ENCODE measurements at regions not wholly inside any gene's neighbourhood (a gene's known extent, or its start where the extent isn't known, plus 50 kb on each side); places are given as distances from the start of the nearest gene placed in this dataset.

GRCh38 chr11:87966694-87967093 lies 208.5 kb downstream of the RAB38 start:
- no peaks in the 10 kb centered on the region for H3K9me3 Mint-ChIP-seq
- H3K9me3 ChIP-seq: no peaks in the 10 kb centered on the region
- H3K27ac Mint-ChIP-seq: no peak overlapping the region
- no CpG with 5 or more reads among the region's 1 CpG for WGBS (ENCODE audit: insufficient coverage)
- ChIA-PET CTCF (no interaction called here), POLR2A (no interaction called here)
- H3K36me3 ChIP-seq (ENCODE audit: control insufficient read depth in 2 of 2, extremely low read depth in 1 of 2, insufficient read depth in 1 of 2, low read length in 1 of 2): no peaks in the 10 kb centered on the region
- no peak overlapping the region for H3K27ac ChIP-seq (ENCODE audit: low read length)
- no peaks in the 10 kb centered on the region for H3K4me1 ChIP-seq (ENCODE audit: control insufficient read depth in 1 of 2, extremely low read depth in 1 of 2, insufficient read depth in 2 of 2, low read length in 2 of 2)
- ATAC-seq (replicated peaks in 1 of 4) (no peak), DNase-seq (no peak)
- no peaks in the 10 kb centered on the region for H3K27me3 ChIP-seq (replicated peaks in 1 of 2; ENCODE audit: control insufficient read depth in 2 of 2, extremely low read depth in 1 of 2, insufficient read depth in 2 of 2, low read length in 1 of 2)
- no peak overlapping the region for H3K4me3 Mint-ChIP-seq
- no peaks in the 10 kb centered on the region for H3K4me1 Mint-ChIP-seq
- peaks cover 7 to 9% of the 10 kb centered on the region in 2 donors for H3K27me3 Mint-ChIP-seq
- no peak overlapping the region for H3K4me3 ChIP-seq (ENCODE audit: control insufficient read depth in 1 of 2, extremely low read depth in 1 of 2, low read length in 1 of 2)
- no peaks in the 10 kb centered on the region for H3K36me3 Mint-ChIP-seq

- no peak for DNase-seq
- ATAC-seq (replicated peaks in 1 of 4): no peak
- Mint-ChIP-seq H3K4me1 (no peaks in the 10 kb centered on the region), H3K9me3 (no peaks in the 10 kb centered on the region), H3K36me3 (no peaks in the 10 kb centered on the region), H3K4me3 (no peak overlapping the region), H3K27ac (no peak overlapping the region), H3K27me3 (peaks cover 6 to 7% of the 10 kb centered on the region in 2 donors)
- Histone ChIP-seq H3K9me3 (no peaks in the 10 kb centered on the region), H3K27me3 (replicated peaks in 1 of 2; ENCODE audit: control insufficient read depth in 2 of 2, extremely low read depth in 1 of 2, insufficient read depth in 2 of 2, low read length in 1 of 2) (no peaks in the 10 kb centered on the region), H3K4me1 (ENCODE audit: control insufficient read depth in 1 of 2, extremely low read depth in 1 of 2, insufficient read depth in 2 of 2, low read length in 2 of 2) (no peaks in the 10 kb centered on the region), H3K4me3 (ENCODE audit: control insufficient read depth in 1 of 2, extremely low read depth in 1 of 2, low read length in 1 of 2) (no peak overlapping the region), H3K36me3 (ENCODE audit: control insufficient read depth in 2 of 2, extremely low read depth in 1 of 2, insufficient read depth in 1 of 2, low read length in 1 of 2) (no peaks in the 10 kb centered on the region), H3K27ac (ENCODE audit: low read length) (no peak overlapping the region)
- ChIA-PET CTCF (no interaction called here), POLR2A (no interaction called here)
These were observed 209.0 kb downstream of the RAB38 start for GRCh38 chr11:87966216-87966615.

GRCh38 chr11:87961606-87962005 lies 213.6 kb downstream of the RAB38 start:
- Histone ChIP-seq H3K27ac (ENCODE audit: low read length) (no peak overlapping the region), H3K27me3 (replicated peaks in 1 of 2; ENCODE audit: control insufficient read depth in 2 of 2, extremely low read depth in 1 of 2, insufficient read depth in 2 of 2, low read length in 1 of 2) (no peaks in the 10 kb centered on the region), H3K4me3 (ENCODE audit: control insufficient read depth in 1 of 2, extremely low read depth in 1 of 2, low read length in 1 of 2) (no peak overlapping the region), H3K4me1 (ENCODE audit: control insufficient read depth in 1 of 2, extremely low read depth in 1 of 2, insufficient read depth in 2 of 2, low read length in 2 of 2) (no peaks in the 10 kb centered on the region), H3K9me3 (no peaks in the 10 kb centered on the region), H3K36me3 (ENCODE audit: control insufficient read depth in 2 of 2, extremely low read depth in 1 of 2, insufficient read depth in 1 of 2, low read length in 1 of 2) (no peaks in the 10 kb centered on the region)
- Mint-ChIP-seq H3K9me3 (no peaks in the 10 kb centered on the region), H3K27ac (no peak overlapping the region), H3K36me3 (no peaks in the 10 kb centered on the region), H3K4me3 (no peak overlapping the region), H3K27me3 (peaks cover 1 to 4% of the 10 kb centered on the region in 2 donors), H3K4me1 (no peaks in the 10 kb centered on the region)
- no peak for DNase-seq
- WGBS (ENCODE audit: insufficient coverage): no CpG with 5 or more reads among the region's 1 CpG
- ChIA-PET CTCF (no interaction called here), POLR2A (interaction anchor here in 1 of 2 donors (0.6 kb wide), 1 partner anchor 313 kb away, joined by 4 read pairs; no protein-coding TSS in a partner anchor)
- ATAC-seq (replicated peaks in 1 of 4): no peak

- POLR2A ChIA-PET: no interaction called here
- Mint-ChIP-seq H3K36me3 (no peaks in the 10 kb centered on the region), H3K27me3 (peaks cover 1 to 5% of the 10 kb centered on the region in 2 donors), H3K4me3 (no peak overlapping the region), H3K27ac (no peak overlapping the region), H3K4me1 (no peaks in the 10 kb centered on the region), H3K9me3 (no peaks in the 10 kb centered on the region)
- H3K4me3 ChIP-seq (ENCODE audit: control insufficient read depth in 1 of 2, extremely low read depth in 1 of 2, low read length in 1 of 2): no peak overlapping the region
- no peaks in the 10 kb centered on the region for H3K9me3 ChIP-seq
- DNase-seq: no peak
- CTCF ChIA-PET: no interaction called here
- no peaks in the 10 kb centered on the region for H3K36me3 ChIP-seq (ENCODE audit: control insufficient read depth in 2 of 2, extremely low read depth in 1 of 2, insufficient read depth in 1 of 2, low read length in 1 of 2)
- no CpG with 5 or more reads among the region's 4 CpGs for WGBS (ENCODE audit: insufficient coverage)
- no peak overlapping the region for H3K27ac ChIP-seq (ENCODE audit: low read length)
- no peaks in the 10 kb centered on the region for H3K27me3 ChIP-seq (replicated peaks in 1 of 2; ENCODE audit: control insufficient read depth in 2 of 2, extremely low read depth in 1 of 2, insufficient read depth in 2 of 2, low read length in 1 of 2)
- ATAC-seq (replicated peaks in 1 of 4): no peak
- no peaks in the 10 kb centered on the region for H3K4me1 ChIP-seq (ENCODE audit: control insufficient read depth in 1 of 2, extremely low read depth in 1 of 2, insufficient read depth in 2 of 2, low read length in 2 of 2)
These were observed 217.3 kb downstream of the RAB38 start for GRCh38 chr11:87957961-87958360.

- no peak overlapping the region for H3K4me3 Mint-ChIP-seq
- no peak overlapping the region for H3K27ac Mint-ChIP-seq
- no peak overlapping the region for H3K4me3 ChIP-seq (ENCODE audit: control insufficient read depth in 1 of 2, extremely low read depth in 1 of 2, low read length in 1 of 2)
- ChIA-PET POLR2A (no interaction called here), CTCF (no interaction called here)
- no peaks in the 10 kb centered on the region for H3K4me1 ChIP-seq (ENCODE audit: control insufficient read depth in 1 of 2, extremely low read depth in 1 of 2, insufficient read depth in 2 of 2, low read length in 2 of 2)
- ATAC-seq (replicated peaks in 1 of 4) (no peak), DNase-seq (no peak)
- H3K27ac ChIP-seq (ENCODE audit: low read length): no peak overlapping the region
- no peaks in the 10 kb centered on the region for H3K4me1 Mint-ChIP-seq
- H3K36me3 ChIP-seq (ENCODE audit: control insufficient read depth in 2 of 2, extremely low read depth in 1 of 2, insufficient read depth in 1 of 2, low read length in 1 of 2): no peaks in the 10 kb centered on the region
- peaks cover 0 to 10% of the 10 kb centered on the region in 2 donors for H3K27me3 Mint-ChIP-seq
- H3K27me3 ChIP-seq (replicated peaks in 1 of 2; ENCODE audit: control insufficient read depth in 2 of 2, extremely low read depth in 1 of 2, insufficient read depth in 2 of 2, low read length in 1 of 2): no peaks in the 10 kb centered on the region
- H3K36me3 Mint-ChIP-seq: no peaks in the 10 kb centered on the region
- no peaks in the 10 kb centered on the region for H3K9me3 ChIP-seq
- H3K9me3 Mint-ChIP-seq: peaks cover 0 to 2% (median 0%) of the 10 kb centered on the region in 3 donors
- WGBS (ENCODE audit: insufficient coverage): no CpG with 5 or more reads among the region's 4 CpGs
These were observed 220.8 kb downstream of the RAB38 start for GRCh38 chr11:87954476-87954875.

GRCh38 chr11:87942786-87943185 lies 232.5 kb downstream of the RAB38 start:
- DNase-seq: no peak
- no peak overlapping the region for H3K27ac ChIP-seq (ENCODE audit: low read length)

GRCh38 chr11:87934182-87934581 lies 241.1 kb downstream of the RAB38 start:
- H3K4me3 Mint-ChIP-seq: no peak overlapping the region
- no peak overlapping the region for H3K4me3 ChIP-seq (ENCODE audit: control insufficient read depth in 1 of 2, extremely low read depth in 1 of 2, low read length in 1 of 2)
- no peak overlapping the region for H3K27ac ChIP-seq (ENCODE audit: low read length)
- no peaks in the 10 kb centered on the region for H3K4me1 Mint-ChIP-seq
- CTCF ChIA-PET: no interaction called here
- no peaks in the 10 kb centered on the region for H3K4me1 ChIP-seq (ENCODE audit: control insufficient read depth in 1 of 2, extremely low read depth in 1 of 2, insufficient read depth in 2 of 2, low read length in 2 of 2)
- no CpG with 5 or more reads among the region's 2 CpGs for WGBS (ENCODE audit: insufficient coverage)
- H3K27me3 Mint-ChIP-seq: peaks cover 0 to 6% of the 10 kb centered on the region in 2 donors
- ATAC-seq (replicated peaks in 1 of 4) (no peak), DNase-seq (no peak)
- no peaks in the 10 kb centered on the region for H3K27me3 ChIP-seq (replicated peaks in 1 of 2; ENCODE audit: control insufficient read depth in 2 of 2, extremely low read depth in 1 of 2, insufficient read depth in 2 of 2, low read length in 1 of 2)
- POLR2A ChIA-PET: no interaction called here
- H3K27ac Mint-ChIP-seq: no peak overlapping the region
- no peaks in the 10 kb centered on the region for H3K9me3 ChIP-seq
- H3K36me3 Mint-ChIP-seq: no peaks in the 10 kb centered on the region
- peaks cover 0 to 3% (median under 1%) of the 10 kb centered on the region in 3 donors for H3K9me3 Mint-ChIP-seq
- H3K36me3 ChIP-seq (ENCODE audit: control insufficient read depth in 2 of 2, extremely low read depth in 1 of 2, insufficient read depth in 1 of 2, low read length in 1 of 2): no peaks in the 10 kb centered on the region

More at GRCh38 chr11:87942786-87943185, 232.5 kb downstream of the RAB38 start:
- H3K4me1 ChIP-seq (ENCODE audit: control insufficient read depth in 1 of 2, extremely low read depth in 1 of 2, insufficient read depth in 2 of 2, low read length in 2 of 2): no peaks in the 10 kb centered on the region
- Mint-ChIP-seq H3K36me3 (no peaks in the 10 kb centered on the region), H3K4me3 (no peak overlapping the region), H3K27ac (no peak overlapping the region), H3K9me3 (peaks cover 0 to 6% (median 0%) of the 10 kb centered on the region in 3 donors), H3K27me3 (peaks cover 0 to 7% of the 10 kb centered on the region in 2 donors), H3K4me1 (no peaks in the 10 kb centered on the region)
- no peak overlapping the region for H3K4me3 ChIP-seq (ENCODE audit: control insufficient read depth in 1 of 2, extremely low read depth in 1 of 2, low read length in 1 of 2)
- H3K9me3 ChIP-seq: no peaks in the 10 kb centered on the region
- no peaks in the 10 kb centered on the region for H3K36me3 ChIP-seq (ENCODE audit: control insufficient read depth in 2 of 2, extremely low read depth in 1 of 2, insufficient read depth in 1 of 2, low read length in 1 of 2)
- POLR2A ChIA-PET: no interaction called here
- H3K27me3 ChIP-seq (replicated peaks in 1 of 2; ENCODE audit: control insufficient read depth in 2 of 2, extremely low read depth in 1 of 2, insufficient read depth in 2 of 2, low read length in 1 of 2): no peaks in the 10 kb centered on the region
- WGBS (ENCODE audit: insufficient coverage): no CpG with 5 or more reads among the region's 4 CpGs
- CTCF ChIA-PET: no interaction called here
- no peak for ATAC-seq (replicated peaks in 1 of 4)

All from T-cell (primary cell).